Peyer's patch (tissue), 4 donors: ENCODE measurements at regions not wholly inside any gene's neighbourhood (a gene's known extent, or its start where the extent isn't known, plus 50 kb on each side); places are given as distances from the start of the nearest gene placed in this dataset.

Experiments used
- POLR2A ChIP-seq, 2 donors: fragments of 450-650 bp; IDR thresholded peaks; one replicate each; pipeline ENCODE4 v1.5.1; 2017; ENCODE audit warnings: antibody characterized with exemption in 2 of 2, mild to moderate bottlenecking in 2 of 2, moderate library complexity in 2 of 2
- TF ChIP-seq, protein P1 (sequence below), 6 experiments: fragments of 450-650 bp in 4 of 6; fragments of 200-600 bp in 2 of 6; sonication (generic) in 1 of 6; IDR thresholded peaks; one replicate each; pipeline ENCODE4 v1.5.1; 2017 to 2019; ENCODE audit warnings: antibody characterized with exemption in 6 of 6, mild to moderate bottlenecking in 3 of 6, moderate library complexity in 1 of 6

DNA sequence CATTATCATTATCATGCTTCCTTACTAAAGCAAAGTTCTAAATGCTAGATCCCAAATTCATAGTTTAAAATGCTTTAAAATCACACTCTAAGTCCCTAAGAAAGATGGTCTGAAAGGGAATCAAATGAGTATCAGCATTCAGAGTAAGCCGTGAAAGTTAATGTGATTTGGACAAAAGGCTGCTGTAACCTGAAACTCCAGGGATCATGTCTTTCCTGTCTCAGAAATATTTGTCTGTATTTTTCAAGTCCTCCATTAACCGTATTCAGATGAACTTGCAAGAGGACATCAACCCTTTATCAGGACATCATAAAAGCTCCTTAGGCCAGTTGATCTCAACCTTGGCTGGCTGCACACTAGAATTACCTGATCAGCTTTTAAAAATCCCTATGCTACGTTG, 324.3 kb upstream of the PKDCC start:
- TF ChIP-seq POLR2A (IDR thresholded peaks at IDR 0.05): no peak
- TF ChIP-seq, protein P1, sequence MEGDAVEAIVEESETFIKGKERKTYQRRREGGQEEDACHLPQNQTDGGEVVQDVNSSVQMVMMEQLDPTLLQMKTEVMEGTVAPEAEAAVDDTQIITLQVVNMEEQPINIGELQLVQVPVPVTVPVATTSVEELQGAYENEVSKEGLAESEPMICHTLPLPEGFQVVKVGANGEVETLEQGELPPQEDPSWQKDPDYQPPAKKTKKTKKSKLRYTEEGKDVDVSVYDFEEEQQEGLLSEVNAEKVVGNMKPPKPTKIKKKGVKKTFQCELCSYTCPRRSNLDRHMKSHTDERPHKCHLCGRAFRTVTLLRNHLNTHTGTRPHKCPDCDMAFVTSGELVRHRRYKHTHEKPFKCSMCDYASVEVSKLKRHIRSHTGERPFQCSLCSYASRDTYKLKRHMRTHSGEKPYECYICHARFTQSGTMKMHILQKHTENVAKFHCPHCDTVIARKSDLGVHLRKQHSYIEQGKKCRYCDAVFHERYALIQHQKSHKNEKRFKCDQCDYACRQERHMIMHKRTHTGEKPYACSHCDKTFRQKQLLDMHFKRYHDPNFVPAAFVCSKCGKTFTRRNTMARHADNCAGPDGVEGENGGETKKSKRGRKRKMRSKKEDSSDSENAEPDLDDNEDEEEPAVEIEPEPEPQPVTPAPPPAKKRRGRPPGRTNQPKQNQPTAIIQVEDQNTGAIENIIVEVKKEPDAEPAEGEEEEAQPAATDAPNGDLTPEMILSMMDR (IDR thresholded peaks at IDR 0.05): no peak
